ENCODE measurements at regions not wholly inside any gene's neighbourhood (a gene's known extent, or its start where the extent isn't known, plus 50 kb on each side); places are given as distances from the start of the nearest gene placed in this dataset.

- TF ChIP-seq CTCF (IDR thresholded peaks at IDR 0.05; ENCODE audit: insufficient read depth, low read length) (no peak), POLR2AphosphoS5 (IDR thresholded peaks at IDR 0.05; ENCODE audit: low read depth) (no peak), REST (IDR thresholded peaks at IDR 0.05; ENCODE audit: insufficient replicate concordance, low read depth) (no peak), SPI1 (IDR thresholded peaks at IDR 0.05; ENCODE audit: borderline replicate concordance, low read depth) (no peak)
Observed at GRCh38 chr10:10515479-10516204, 502.0 kb upstream of the CELF2 start.

Measured in HL-60 (cell line).